LNCAP (cell line): ENCODE measurements at regions not wholly inside any gene's neighbourhood (a gene's known extent, or its start where the extent isn't known, plus 50 kb on each side); places are given as distances from the start of the nearest gene placed in this dataset.

Experiments
- CTCF ChIP-seq: fragments of 450-650 bp; IDR thresholded peaks from 2 replicates; pipeline ENCODE4 v1.5.1; 2017; ENCODE audit warnings: mild to moderate bottlenecking

DNA sequence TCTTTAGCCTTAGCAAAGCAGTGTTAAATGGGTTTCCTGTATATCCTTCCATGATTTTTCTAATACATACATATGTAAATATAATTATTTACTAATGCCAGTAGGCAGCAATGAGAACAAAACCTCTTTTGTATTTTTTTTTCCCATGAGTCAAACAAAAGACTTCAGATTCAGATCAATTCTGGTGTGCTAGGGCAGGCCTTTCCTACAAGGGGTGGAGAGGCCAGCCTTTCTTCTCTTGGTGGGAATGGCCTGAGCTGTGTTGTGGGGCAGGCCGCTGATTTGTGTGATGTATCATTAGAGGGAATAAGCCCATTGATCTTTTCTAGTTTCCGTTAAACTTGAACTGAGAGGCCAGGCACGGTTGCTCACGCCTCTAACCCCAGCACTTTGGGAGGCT lies 115.5 kb upstream of the DMRT1 start:
- TF ChIP-seq CTCF = no peak

GRCh38 chr9:727767-728166 lies 113.7 kb upstream of the DMRT1 start:
- TF ChIP-seq CTCF = no peak

DNA sequence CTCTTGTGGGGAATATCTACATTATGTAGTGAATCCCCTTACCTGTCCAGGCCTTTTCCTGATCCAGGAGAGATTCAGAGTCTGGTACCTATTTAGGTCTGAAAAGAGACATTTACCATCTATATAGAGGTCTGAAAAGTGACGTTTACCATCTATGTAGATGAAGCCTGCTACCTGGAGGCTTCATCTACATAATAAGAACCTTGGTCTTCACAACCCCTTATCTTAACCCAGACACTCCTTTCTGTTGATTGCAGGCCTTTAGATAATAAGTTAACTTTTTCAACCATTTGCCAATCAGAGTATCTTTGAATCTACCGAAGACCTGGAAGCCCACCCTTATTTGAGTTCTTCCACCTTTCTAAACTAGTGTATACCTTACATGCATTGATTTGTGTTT lies 113.0 kb upstream of the DMRT1 start:
- no peak for TF ChIP-seq CTCF

- no peak for TF ChIP-seq CTCF
Measured at GRCh38 chr9:731474-731873, 110.0 kb upstream of the DMRT1 start.

DNA sequence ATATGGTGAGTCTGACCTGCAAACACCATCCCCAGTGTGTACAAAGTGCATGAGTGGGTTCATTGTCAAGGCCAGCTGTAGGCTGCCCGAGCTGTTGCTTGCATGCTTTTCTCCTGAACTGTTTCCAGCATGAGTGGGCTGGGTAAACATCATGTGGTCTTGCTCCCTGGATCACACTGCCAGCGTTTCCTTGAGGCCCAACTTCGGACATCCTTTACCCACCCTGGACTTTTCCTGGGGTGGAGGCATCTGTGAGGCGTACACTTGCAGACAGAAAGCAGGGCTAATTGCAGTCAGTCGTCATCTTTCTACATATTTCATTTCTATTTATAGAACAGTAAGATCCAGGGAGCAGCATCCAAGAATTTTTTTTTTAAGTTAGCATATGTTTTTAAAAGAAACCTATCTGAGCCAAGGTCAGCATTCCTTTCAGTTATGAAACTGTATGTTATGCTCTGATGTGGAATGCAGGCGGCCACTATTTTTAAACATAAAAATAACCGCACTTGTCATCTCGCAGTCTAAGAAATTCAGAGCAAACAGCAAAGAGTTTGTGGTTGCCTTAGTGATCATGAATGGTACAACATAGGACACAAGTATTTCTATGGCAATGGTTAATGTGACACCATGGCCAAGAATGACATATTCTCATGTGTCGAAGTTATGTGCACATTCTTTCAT lies 106.5 kb upstream of the DMRT1 start:
- no peak for TF ChIP-seq CTCF

DNA sequence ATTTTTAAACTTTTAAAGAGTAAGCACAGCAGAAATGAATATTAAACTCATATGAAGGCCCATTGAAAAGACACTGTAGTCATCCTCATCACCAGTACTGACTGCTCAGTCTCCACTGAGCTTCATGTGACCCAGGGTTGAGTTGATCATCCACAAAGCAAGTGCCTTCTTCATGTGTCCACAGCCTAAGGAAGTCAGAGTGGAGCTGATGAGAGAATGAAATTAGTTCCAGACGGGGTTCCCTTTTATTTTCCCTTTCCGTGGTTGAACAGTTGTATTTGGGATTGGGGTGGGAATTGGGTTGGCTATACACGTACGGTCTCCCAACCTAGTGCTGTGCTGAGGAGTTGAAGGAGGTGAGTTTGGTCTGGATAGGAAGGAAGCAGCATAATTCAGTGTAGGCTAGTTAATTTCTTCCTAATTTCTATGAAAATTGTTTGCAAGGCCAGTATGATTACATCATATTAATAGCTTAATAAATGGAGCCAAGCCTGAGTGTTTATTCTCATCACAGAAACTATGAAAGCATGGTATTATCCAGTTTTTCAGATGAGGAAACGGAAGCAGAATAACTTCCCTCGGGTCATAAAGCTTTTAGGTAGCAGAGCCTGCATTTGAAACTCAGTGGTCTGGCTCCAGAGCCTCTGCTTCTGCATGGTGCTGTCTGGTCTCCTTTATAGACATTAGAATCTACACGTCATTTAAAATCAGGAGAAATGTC lies 103.9 kb upstream of the DMRT1 start:
- no peak for TF ChIP-seq CTCF

DNA sequence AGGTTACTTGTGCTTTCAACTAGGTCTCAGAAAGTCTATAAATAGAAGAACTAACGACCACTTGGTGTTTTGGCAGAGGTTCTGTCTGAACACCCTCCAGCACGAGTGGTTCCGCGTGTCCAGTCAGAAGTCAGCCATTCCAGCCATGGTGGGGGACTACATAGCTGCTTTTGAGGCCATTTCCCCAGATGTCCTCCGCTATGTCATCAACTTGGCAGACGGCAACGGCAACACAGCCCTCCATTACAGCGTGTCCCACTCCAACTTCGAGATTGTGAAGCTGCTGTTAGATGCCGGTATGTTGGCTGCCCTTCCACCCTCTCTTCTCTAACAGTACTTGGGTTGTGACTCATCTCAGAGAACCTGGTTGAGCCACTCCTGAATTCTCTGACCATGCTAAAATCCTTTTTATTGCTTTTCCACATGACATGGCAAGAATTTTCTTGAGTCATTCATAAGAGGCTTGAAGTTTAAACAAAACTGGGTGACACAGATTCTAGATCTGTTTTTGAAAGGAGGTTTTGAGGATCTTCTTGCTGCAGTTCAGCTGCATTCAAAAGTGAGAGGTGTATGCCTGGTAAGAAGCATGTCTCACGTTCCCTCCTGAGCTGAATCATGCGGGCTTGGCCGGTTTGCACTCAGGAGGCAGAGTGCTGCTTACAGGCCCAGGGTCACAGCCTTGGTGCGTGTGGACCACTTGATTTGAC lies 103.1 kb upstream of the DMRT1 start:
- TF ChIP-seq CTCF = no peak
